Neural crest cell (in vitro differentiated cells): ENCODE measurements at regions not wholly inside any gene's neighbourhood (a gene's known extent, or its start where the extent isn't known, plus 50 kb on each side); places are given as distances from the start of the nearest gene placed in this dataset.

ENCODE experiments used
- DNase-seq: peaks from one replicate; pipeline ENCODE4 v3.0.0; 2021; ENCODE audit warnings: low read depth, mixed read lengths, low spot score
- H3K27ac Mint-ChIP-seq: one replicate; pipeline ENCODE4 v1.8.0; 2021; ENCODE audit warnings: mild to moderate bottlenecking, mixed read lengths; ENCODE audit not compliant: unreplicated experiment
- H3K27me3 Mint-ChIP-seq: 2 replicates; pipeline ENCODE4 v1.8.0; 2021; ENCODE audit warnings: low read depth, mild to moderate bottlenecking, mixed read lengths
- H3K36me3 Mint-ChIP-seq: 2 replicates; pipeline ENCODE4 v1.8.0; 2021; ENCODE audit warnings: low read depth, mild to moderate bottlenecking, mixed read lengths
- H3K4me1 Mint-ChIP-seq: 2 replicates; pipeline ENCODE4 v1.8.0; 2021; ENCODE audit warnings: mixed read lengths
- H3K4me3 Mint-ChIP-seq: one replicate; pipeline ENCODE4 v1.8.0; 2021; ENCODE audit warnings: mild to moderate bottlenecking, mixed read lengths
- H3K9me3 Mint-ChIP-seq: 2 replicates; pipeline ENCODE4 v1.8.0; 2021; ENCODE audit warnings: mixed read lengths
- TF ChIP-seq, protein P1 (sequence below): fragments of 200-600 bp; sonication (generic); conservative IDR thresholded peaks from 2 replicates; pipeline ENCODE4 v1.5.0; 2021; ENCODE audit warnings: antibody characterized with exemption, mild to moderate bottlenecking

DNA sequence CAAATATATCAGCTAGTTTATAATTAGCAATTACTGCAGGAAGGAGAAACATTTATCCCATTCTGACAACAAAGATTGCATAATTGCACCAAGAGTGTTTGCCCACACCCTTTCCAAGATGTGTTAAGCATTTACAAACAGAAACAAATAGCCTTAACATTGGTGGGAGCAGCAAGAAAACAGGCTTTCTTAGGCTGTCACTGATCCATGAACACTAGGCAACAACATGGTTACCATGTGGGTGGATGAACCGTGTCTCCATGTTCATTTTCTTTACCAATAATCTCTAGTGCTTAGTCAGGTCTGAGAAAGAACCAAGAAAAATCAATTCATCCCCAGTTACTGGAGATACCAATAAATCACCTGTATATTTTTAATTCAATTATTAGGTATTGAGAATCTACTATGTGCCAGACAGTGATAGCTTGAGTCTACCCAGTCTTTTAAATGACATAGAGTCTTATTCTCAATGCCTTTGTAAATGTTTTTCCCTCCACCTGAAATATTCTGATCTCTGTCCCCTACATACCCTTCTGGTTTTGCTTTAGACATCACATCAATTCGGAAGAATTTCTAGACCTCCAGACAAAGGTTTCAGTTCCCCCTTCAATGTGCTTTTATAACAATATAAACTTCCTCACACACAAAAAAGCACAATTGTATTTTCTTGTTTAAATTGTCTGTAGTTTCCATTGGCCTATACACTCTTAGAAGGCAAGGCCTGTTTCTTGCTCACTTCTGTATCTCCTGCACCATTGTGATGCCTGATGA is 286.6 kb downstream of the PPP1R2C start:
- Mint-ChIP-seq H3K4me3 (no peak overlapping the region), H3K27ac (no peak overlapping the region), H3K4me1 (no peaks in the 10 kb centered on the region), H3K36me3 (no peaks in the 10 kb centered on the region), H3K9me3 (peaks cover 3% of the 10 kb centered on the region), H3K27me3 (no peaks in the 10 kb centered on the region)
- TF ChIP-seq, protein P1, sequence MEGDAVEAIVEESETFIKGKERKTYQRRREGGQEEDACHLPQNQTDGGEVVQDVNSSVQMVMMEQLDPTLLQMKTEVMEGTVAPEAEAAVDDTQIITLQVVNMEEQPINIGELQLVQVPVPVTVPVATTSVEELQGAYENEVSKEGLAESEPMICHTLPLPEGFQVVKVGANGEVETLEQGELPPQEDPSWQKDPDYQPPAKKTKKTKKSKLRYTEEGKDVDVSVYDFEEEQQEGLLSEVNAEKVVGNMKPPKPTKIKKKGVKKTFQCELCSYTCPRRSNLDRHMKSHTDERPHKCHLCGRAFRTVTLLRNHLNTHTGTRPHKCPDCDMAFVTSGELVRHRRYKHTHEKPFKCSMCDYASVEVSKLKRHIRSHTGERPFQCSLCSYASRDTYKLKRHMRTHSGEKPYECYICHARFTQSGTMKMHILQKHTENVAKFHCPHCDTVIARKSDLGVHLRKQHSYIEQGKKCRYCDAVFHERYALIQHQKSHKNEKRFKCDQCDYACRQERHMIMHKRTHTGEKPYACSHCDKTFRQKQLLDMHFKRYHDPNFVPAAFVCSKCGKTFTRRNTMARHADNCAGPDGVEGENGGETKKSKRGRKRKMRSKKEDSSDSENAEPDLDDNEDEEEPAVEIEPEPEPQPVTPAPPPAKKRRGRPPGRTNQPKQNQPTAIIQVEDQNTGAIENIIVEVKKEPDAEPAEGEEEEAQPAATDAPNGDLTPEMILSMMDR = no peak
- no peak for DNase-seq

DNA sequence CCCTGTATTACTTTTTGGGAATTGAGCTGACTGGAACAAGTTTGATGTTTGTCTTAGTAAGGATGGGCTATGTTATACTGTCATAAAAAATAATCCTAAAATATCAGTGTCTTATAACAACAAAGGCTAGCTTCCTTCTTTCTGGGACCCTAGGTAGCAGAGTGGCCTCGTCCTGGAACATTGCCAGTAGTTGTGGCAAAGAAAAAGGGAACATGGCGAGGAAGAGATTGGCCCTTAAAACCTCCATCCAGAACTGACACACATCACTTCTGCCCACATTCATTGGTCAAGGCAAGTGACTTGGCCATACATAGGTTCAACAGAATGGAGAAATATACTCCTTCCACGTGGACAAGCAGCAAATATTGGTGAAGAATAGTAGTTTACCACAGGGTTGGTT is 287.9 kb downstream of the PPP1R2C start:
- no peak overlapping the region for H3K4me3 Mint-ChIP-seq
- DNase-seq = no peak
- H3K36me3 Mint-ChIP-seq = no peaks in the 10 kb centered on the region
- TF ChIP-seq, protein P1 = no peak
- H3K4me1 Mint-ChIP-seq = no peaks in the 10 kb centered on the region
- peaks cover 3% of the 10 kb centered on the region for H3K9me3 Mint-ChIP-seq
- no peaks in the 10 kb centered on the region for H3K27me3 Mint-ChIP-seq
- no peak overlapping the region for H3K27ac Mint-ChIP-seq

DNA sequence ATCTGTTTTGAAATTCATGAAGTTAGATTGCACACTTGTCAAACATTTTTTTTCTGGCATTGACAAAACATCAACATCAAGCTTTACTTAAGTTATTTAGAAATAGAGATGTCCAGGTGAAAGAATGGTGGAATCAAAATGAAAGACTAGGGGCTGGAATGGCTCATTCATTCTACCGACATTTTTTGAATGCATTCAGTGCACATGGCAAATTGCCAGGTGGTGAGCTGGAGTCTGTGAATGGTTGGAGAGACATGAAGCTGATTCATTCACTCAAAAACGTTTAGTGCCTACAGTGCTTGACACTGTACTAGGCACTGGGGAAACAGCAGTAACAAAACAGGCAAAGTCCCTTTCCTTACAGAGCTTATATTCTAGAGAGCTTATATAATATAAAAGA is 292.4 kb downstream of the PPP1R2C start:
- Mint-ChIP-seq H3K9me3 (peaks cover 3% of the 10 kb centered on the region), H3K27me3 (no peaks in the 10 kb centered on the region), H3K4me3 (no peak overlapping the region), H3K36me3 (no peaks in the 10 kb centered on the region), H3K27ac (no peak overlapping the region), H3K4me1 (no peaks in the 10 kb centered on the region)
- no peak for DNase-seq
- TF ChIP-seq, protein P1 = no peak

DNA sequence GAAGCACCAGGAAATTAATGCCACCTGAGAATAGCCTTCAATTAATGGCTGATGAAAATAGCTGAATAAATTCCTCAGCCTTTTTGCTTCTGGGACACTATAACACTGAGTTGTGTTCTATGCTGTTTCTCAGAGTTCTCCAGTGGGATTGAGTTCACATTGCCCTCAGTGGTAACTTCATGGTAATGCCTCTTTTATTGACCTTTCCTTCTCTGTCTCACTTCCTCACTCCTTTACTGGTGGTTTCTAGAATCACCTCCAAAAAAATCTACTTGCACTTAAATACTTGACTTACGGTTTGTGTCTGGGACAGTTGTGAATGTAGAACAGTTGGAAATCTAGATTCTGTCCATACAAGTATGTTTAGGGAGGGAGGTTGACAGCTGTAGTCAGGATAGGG is 293.7 kb downstream of the PPP1R2C start:
- Mint-ChIP-seq H3K27ac (no peak overlapping the region), H3K9me3 (peaks cover 3% of the 10 kb centered on the region), H3K4me3 (no peak overlapping the region), H3K36me3 (no peaks in the 10 kb centered on the region), H3K27me3 (no peaks in the 10 kb centered on the region), H3K4me1 (no peaks in the 10 kb centered on the region)
- TF ChIP-seq, protein P1 = no peak
- DNase-seq = no peak

DNA sequence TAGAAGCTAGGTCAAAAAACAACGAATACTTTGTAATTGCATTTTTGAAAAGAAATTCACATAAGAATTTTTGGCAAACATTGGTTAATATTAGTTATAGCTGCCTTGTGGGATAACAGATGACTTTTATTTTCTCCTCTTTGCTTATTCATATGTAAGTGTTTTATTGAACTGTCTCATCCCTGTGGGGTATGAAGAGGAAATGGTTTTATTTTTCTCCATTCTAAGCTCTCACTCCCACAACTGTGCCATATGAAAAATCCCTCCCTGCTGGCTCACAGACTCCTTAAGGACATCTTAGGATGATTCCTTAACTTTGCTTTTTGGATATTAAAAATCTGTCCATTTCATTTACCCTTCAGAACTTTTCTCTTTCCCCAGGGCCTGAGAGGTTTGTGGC is 300.6 kb downstream of the PPP1R2C start:
- Mint-ChIP-seq H3K36me3 (peaks cover 3% of the 10 kb centered on the region), H3K27ac (no peak overlapping the region), H3K27me3 (no peaks in the 10 kb centered on the region), H3K9me3 (peaks cover 8% of the 10 kb centered on the region), H3K4me3 (no peak overlapping the region), H3K4me1 (no peaks in the 10 kb centered on the region)
- TF ChIP-seq, protein P1 = no peak
- no peak for DNase-seq
